AG09309 (cell line): ENCODE measurements at regions not wholly inside any gene's neighbourhood (a gene's known extent, or its start where the extent isn't known, plus 50 kb on each side); places are given as distances from the start of the nearest gene placed in this dataset.

Experiments used
- DNase-seq: peaks from one replicate; pipeline ENCODE4 v3.0.0-alpha.2; 2010; ENCODE audit warnings: low read depth
- H3K4me3 ChIP-seq: 2 replicates; pipeline ENCODE4 v1.5.1; 2011; ENCODE audit warnings: mild to moderate bottlenecking, low read depth, low read length, moderate library complexity; ENCODE audit not compliant: control insufficient read depth
- CTCF ChIP-seq: IDR thresholded peaks from 2 replicates; pipeline ENCODE4 v1.5.1; 2011; ENCODE audit warnings: mild to moderate bottlenecking, low read depth, low read length, inconsistent platforms; ENCODE audit not compliant: insufficient read depth, control insufficient read depth; ENCODE audit errors: missing control alignments

- DNase-seq, result no peak
- H3K4me3 ChIP-seq, result no peak overlapping the region
- TF ChIP-seq CTCF, result no peak
Observed at GRCh38 chr2:8619071-8619470, 62.8 kb upstream of the ID2 start.

- no peak for TF ChIP-seq CTCF
- no peak overlapping the region for H3K4me3 ChIP-seq
- no peak for DNase-seq
Observed at GRCh38 chr2:8620611-8621382, 61.1 kb upstream of the ID2 start.

- no peak for TF ChIP-seq CTCF
- no peak overlapping the region for H3K4me3 ChIP-seq
- no peak for DNase-seq
Observed at GRCh38 chr2:8622199-8622911, 59.5 kb upstream of the ID2 start.

- no peak overlapping the region for H3K4me3 ChIP-seq
- TF ChIP-seq CTCF, result no peak
- no peak for DNase-seq
Observed at GRCh38 chr2:8622924-8623465, 58.9 kb upstream of the ID2 start.

- H3K4me3 ChIP-seq, result no peak overlapping the region
- DNase-seq, result no peak
- TF ChIP-seq CTCF, result no peak
Observed at GRCh38 chr2:8623576-8623957, 58.3 kb upstream of the ID2 start.

GRCh38 chr2:8623958-8624591 is 57.8 kb upstream of the ID2 start:
- TF ChIP-seq CTCF, result no peak
- no peak overlapping the region for H3K4me3 ChIP-seq
- DNase-seq, result no peak
